ENCODE measurements at regions not wholly inside any gene's neighbourhood (a gene's known extent, or its start where the extent isn't known, plus 50 kb on each side); places are given as distances from the start of the nearest gene placed in this dataset.

DNA sequence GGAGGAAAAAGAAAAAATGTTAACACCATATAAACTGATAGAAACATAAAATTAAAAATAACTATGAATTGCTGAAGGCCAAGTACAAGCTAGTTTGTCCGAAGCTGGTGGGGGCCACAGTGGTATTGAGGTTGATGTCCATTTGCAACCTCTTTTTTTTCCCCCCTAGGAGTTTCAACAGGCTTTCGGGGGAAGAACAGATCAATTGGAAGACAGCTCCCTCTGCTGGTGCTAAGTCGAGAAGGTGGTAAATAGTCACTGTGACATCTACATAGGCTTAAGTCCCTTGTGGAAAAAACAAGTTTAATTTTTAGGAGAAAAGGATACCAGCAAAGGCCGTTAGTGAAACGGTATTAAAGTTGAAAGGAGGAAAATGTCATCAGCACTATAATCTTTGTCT, 115.7 kb upstream of the ZXDA start:
- TF ChIP-seq CTCF (IDR thresholded peaks at IDR 0.05) (peak in 2 of 4 experiments; percentile 21 to 23), POLR2A (IDR thresholded peaks at IDR 0.05) (no peak), POLR2AphosphoS5 (IDR thresholded peaks at IDR 0.05) (no peak)

Measured in prostate gland (tissue), 2 donors.